GM12878 (cell line): ENCODE measurements at regions not wholly inside any gene's neighbourhood (a gene's known extent, or its start where the extent isn't known, plus 50 kb on each side); places are given as distances from the start of the nearest gene placed in this dataset.

ENCODE experiments used
- ATAC-seq: fragments of 200-7000 bp; cut with Tn5 transposase; 3 replicates; pipeline ENCODE4 v1.9.1; 2020; ENCODE audit warnings: mild to moderate bottlenecking, moderate library complexity
- BruUV-seq: library from RNA; stranded (reverse); fragments of 400-500 nt; replicated peaks from 2 replicates; lab custom pipeline; 2021; lab: Mats Ljungman, UMichigan
- CTCF ChIA-PET: fragments of 300-600 bp; sonication (Branson Sonifier 250); formaldehyde crosslinking; extraction: SDS; loops from one replicate; lab custom pipeline; 2021; ENCODE audit warnings: inconsistent platforms; lab: Yijun Ruan, JAX
- POLR2A ChIA-PET: fragments of 350-600 bp; formaldehyde crosslinking; extraction: SDS; loops from one replicate; lab custom pipeline; 2021; ENCODE audit warnings: inconsistent platforms; lab: Charles Lee
- RAD21 ChIA-PET: fragments of 300-600 bp; sonication (Branson Sonifier 250); formaldehyde crosslinking; loops from one replicate; lab custom pipeline; 2023; ENCODE audit warnings: antibody characterized with exemption; ENCODE audit not compliant: unreplicated experiment; lab: Charles Lee
- SMC1A ChIA-PET: fragments of 300-600 bp; sonication (Branson Sonifier 250); formaldehyde crosslinking; loops from one replicate; lab custom pipeline; 2023; ENCODE audit not compliant: unreplicated experiment, uncharacterized antibody; lab: Charles Lee
- DNase-seq: peaks from one replicate; pipeline ENCODE4 v3.0.0-alpha.2; 2011; ENCODE audit warnings: low read depth, low spot score
- FAIRE-seq: peaks from 3 replicates; lab custom pipeline; 2011; peaks lifted over from hg19 to GRCh38; lab: Jason Lieb, UNC
- H2AFZ ChIP-seq: 2 replicates; pipeline ENCODE4 v1.6.0; 2011; ENCODE audit warnings: low read depth, low read length, control low read depth; ENCODE audit not compliant: control insufficient read depth
- H3K27ac ChIP-seq: 2 replicates; pipeline ENCODE4 v1.5.1; 2011; ENCODE audit warnings: control low read depth; ENCODE audit not compliant: control insufficient read depth, insufficient read depth
- H3K27me3 ChIP-seq, 2 experiments: replicated peaks in 1 of 2; 2 replicates each; pipeline versions ENCODE4 v1.6.0 to v1.6.1; 2011; ENCODE audit warnings: low read length in 1 of 2; ENCODE audit not compliant: control insufficient read depth in 2 of 2, insufficient read depth in 2 of 2
- H3K36me3 ChIP-seq, 2 experiments: 2 replicates each; pipeline ENCODE4 v1.5.1; 2011; ENCODE audit warnings: low read length in 1 of 2; ENCODE audit not compliant: control insufficient read depth in 2 of 2, insufficient read depth in 2 of 2
- H3K4me1 ChIP-seq: 2 replicates; pipeline ENCODE4 v1.6.1; 2011; ENCODE audit warnings: mild to moderate bottlenecking, low read length, moderate library complexity, mixed read lengths; ENCODE audit not compliant: control insufficient read depth, insufficient read depth
- H3K4me2 ChIP-seq: 2 replicates; pipeline ENCODE4 v1.6.0; 2011; ENCODE audit warnings: control low read depth; ENCODE audit not compliant: control insufficient read depth, insufficient read depth
- H3K4me3 ChIP-seq: fragments of 200-600 bp; sonication (generic); 2 replicates; pipeline ENCODE4 v1.5.1; 2016
- H3K79me2 ChIP-seq: 2 replicates; pipeline ENCODE4 v1.6.0; 2011; ENCODE audit warnings: low read length; ENCODE audit not compliant: control insufficient read depth, insufficient read depth
- H3K9ac ChIP-seq: 2 replicates; pipeline ENCODE4 v1.8.0; 2011; ENCODE audit warnings: low read length, control low read depth, mixed read lengths; ENCODE audit not compliant: control insufficient read depth, insufficient read depth
- H3K9me3 ChIP-seq: replicated peaks from 3 replicates; pipeline ENCODE4 v1.5.1; 2011; ENCODE audit warnings: mild to moderate bottlenecking, low read length; ENCODE audit not compliant: control insufficient read depth, insufficient read depth
- H4K20me1 ChIP-seq: 2 replicates; pipeline ENCODE4 v1.6.0; 2011; ENCODE audit not compliant: control insufficient read depth, insufficient read depth
- BACH1 ChIP-seq: fragments of 450-650 bp; IDR thresholded peaks from 2 replicates; pipeline ENCODE4 v1.6.1; 2017; ENCODE audit warnings: mild to moderate bottlenecking, borderline replicate concordance
- BRCA1 ChIP-seq: IDR thresholded peaks from 2 replicates; pipeline ENCODE4 v1.6.1; 2011; ENCODE audit warnings: low read depth, low read length, improper control_type of control experiment
- CREB1 ChIP-seq: IDR thresholded peaks from 2 replicates; pipeline ENCODE4 v1.6.1; 2012; ENCODE audit warnings: low read depth, mild to moderate bottlenecking, inconsistent platforms
- CREM ChIP-seq: IDR thresholded peaks from 2 replicates; pipeline ENCODE4 v1.6.1; 2014; ENCODE audit warnings: antibody characterized with exemption, low read depth
- FOXK2 ChIP-seq: fragments of 450-650 bp; IDR thresholded peaks from 2 replicates; pipeline ENCODE4 v1.6.1; 2017; ENCODE audit warnings: mild to moderate bottlenecking, moderate library complexity
- HDAC2 ChIP-seq: fragments of 200-600 bp; sonication (generic); IDR thresholded peaks from 2 replicates; pipeline ENCODE4 v1.6.1; 2017
- PML ChIP-seq: IDR thresholded peaks from 2 replicates; pipeline ENCODE4 v1.6.1; 2012; ENCODE audit warnings: low read length, inconsistent platforms
- SPI1 ChIP-seq: IDR thresholded peaks from 2 replicates; pipeline ENCODE4 v1.6.1; 2011; ENCODE audit warnings: low read depth, mild to moderate bottlenecking, low read length, moderate library complexity, borderline replicate concordance; ENCODE audit not compliant: insufficient read depth
- SREBF2 ChIP-seq: IDR thresholded peaks from 2 replicates; pipeline ENCODE4 v1.6.1; 2012; ENCODE audit warnings: mild to moderate bottlenecking, low read length
- ZNF24 ChIP-seq: fragments of 450-650 bp; IDR thresholded peaks from 2 replicates; pipeline ENCODE4 v1.6.1; 2017; ENCODE audit warnings: antibody characterized with exemption, mild to moderate bottlenecking
- WGBS: methylation state at CpG from one replicate; pipeline ENCODE4 v1.1.6; 2016; ENCODE audit warnings: low lambda C conversion rate; ENCODE audit not compliant: insufficient replicate concordance, insufficient coverage; ENCODE audit errors: missing lambda C conversion rate; 5-methylcytosine and 5-hydroxymethylcytosine counted together
- in situ Hi-C: fragments of 300-500 bp; cut with MboI; formaldehyde crosslinking; loops from 9 replicates; pipeline ENCODE4 v1.14.3; 2018; ENCODE audit warnings: mixed read lengths
- intact Hi-C: fragments of 100-400 bp; cut with micrococcal nuclease; formaldehyde crosslinking; loops from one replicate; pipeline ENCODE4 v1.14.2; 2022; ENCODE audit not compliant: unreplicated experiment
- TF ChIP-seq, protein P1 (sequence below): fragments of 450-650 bp; IDR thresholded peaks from 2 replicates; pipeline ENCODE4 v1.6.1; 2017; ENCODE audit warnings: mild to moderate bottlenecking
- TF ChIP-seq, protein P2 (sequence below): IDR thresholded peaks from 2 replicates; pipeline ENCODE4 v1.6.1; 2011; ENCODE audit warnings: mild to moderate bottlenecking, low read depth, low read length, moderate library complexity; ENCODE audit not compliant: insufficient replicate concordance
- TF ChIP-seq, protein P3 (sequence below): IDR thresholded peaks from 2 replicates; pipeline ENCODE4 v1.6.1; 2011; ENCODE audit warnings: low read depth, low read length, improper control_type of control experiment, borderline replicate concordance
- TF ChIP-seq, protein P4 (sequence below): IDR thresholded peaks from 2 replicates; pipeline ENCODE4 v1.6.1; 2011; ENCODE audit warnings: borderline replicate concordance, low read depth, mild to moderate bottlenecking, moderate library complexity, low read length; ENCODE audit not compliant: insufficient read depth, poor library complexity, severe bottlenecking
- TF ChIP-seq, protein P5 (sequence below): fragments of 450-650 bp; formaldehyde crosslinking; IDR thresholded peaks from 2 replicates; pipeline ENCODE4 v1.4.0; 2022; ENCODE audit warnings: mild to moderate bottlenecking, moderate library complexity

DNA sequence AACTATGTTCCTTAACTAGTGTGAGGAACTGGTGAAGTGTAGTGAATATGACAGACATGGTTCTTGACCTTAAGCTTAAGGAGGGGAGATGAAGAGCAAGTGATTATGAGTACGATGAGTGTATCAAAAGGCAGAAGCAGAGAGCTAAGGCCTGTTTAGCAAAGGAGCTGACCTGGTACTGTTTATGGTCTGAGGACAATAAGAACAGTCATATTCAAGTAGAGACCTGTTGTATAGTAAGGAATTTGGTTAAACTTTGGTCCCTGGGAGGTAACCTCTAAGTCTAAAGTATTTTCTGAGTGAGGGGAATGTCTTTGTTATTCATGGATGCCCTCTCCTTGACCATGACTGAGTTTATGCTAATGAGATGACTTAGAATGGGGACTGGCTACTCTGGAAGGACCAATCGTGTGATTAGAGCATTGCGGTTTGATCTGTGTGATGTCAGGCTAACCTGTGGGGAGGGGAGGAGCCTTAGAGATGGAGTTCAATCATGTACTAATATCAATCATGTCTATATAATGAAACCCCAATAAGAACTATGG is 389.3 kb downstream of the BMP4 start:
- H3K4me3 ChIP-seq: no peak overlapping the region
- H3K36me3 ChIP-seq: no peaks in the 10 kb centered on the region
- WGBS: 70% methylated on average over 3 of the region's 3 CpGs
- no peaks in the 10 kb centered on the region; the same call in 1 of the 3 replicates for H3K9me3 ChIP-seq
- in situ Hi-C loops (no loop called here), intact Hi-C loops (no loop called here)
- FAIRE-seq: no peak
- SMC1A ChIA-PET: interaction anchor here (1.7 kb wide), 1 partner anchor 45 kb away, joined by 5 read pairs; no protein-coding TSS in a partner anchor
- RAD21 ChIA-PET: interaction anchor here (1.2 kb wide), 1 partner anchor 46 kb away, joined by 3 read pairs; no protein-coding TSS in a partner anchor
- H3K4me2 ChIP-seq: no peak overlapping the region
- no peak overlapping the region for H3K9ac ChIP-seq
- peaks cover 21% of the 10 kb centered on the region for H3K4me1 ChIP-seq
- ATAC-seq: no peak
- TF ChIP-seq CREM (no peak), BACH1 (no peak), SPI1 (no peak), SREBF2 (no peak), PML (no peak), HDAC2 (no peak), CREB1 (no peak), BRCA1 (no peak), FOXK2 (no peak), ZNF24 (no peak)
- TF ChIP-seq, protein P1, sequence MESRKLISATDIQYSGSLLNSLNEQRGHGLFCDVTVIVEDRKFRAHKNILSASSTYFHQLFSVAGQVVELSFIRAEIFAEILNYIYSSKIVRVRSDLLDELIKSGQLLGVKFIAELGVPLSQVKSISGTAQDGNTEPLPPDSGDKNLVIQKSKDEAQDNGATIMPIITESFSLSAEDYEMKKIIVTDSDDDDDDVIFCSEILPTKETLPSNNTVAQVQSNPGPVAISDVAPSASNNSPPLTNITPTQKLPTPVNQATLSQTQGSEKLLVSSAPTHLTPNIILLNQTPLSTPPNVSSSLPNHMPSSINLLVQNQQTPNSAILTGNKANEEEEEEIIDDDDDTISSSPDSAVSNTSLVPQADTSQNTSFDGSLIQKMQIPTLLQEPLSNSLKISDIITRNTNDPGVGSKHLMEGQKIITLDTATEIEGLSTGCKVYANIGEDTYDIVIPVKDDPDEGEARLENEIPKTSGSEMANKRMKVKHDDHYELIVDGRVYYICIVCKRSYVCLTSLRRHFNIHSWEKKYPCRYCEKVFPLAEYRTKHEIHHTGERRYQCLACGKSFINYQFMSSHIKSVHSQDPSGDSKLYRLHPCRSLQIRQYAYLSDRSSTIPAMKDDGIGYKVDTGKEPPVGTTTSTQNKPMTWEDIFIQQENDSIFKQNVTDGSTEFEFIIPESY: no peak
- TF ChIP-seq, protein P2, sequence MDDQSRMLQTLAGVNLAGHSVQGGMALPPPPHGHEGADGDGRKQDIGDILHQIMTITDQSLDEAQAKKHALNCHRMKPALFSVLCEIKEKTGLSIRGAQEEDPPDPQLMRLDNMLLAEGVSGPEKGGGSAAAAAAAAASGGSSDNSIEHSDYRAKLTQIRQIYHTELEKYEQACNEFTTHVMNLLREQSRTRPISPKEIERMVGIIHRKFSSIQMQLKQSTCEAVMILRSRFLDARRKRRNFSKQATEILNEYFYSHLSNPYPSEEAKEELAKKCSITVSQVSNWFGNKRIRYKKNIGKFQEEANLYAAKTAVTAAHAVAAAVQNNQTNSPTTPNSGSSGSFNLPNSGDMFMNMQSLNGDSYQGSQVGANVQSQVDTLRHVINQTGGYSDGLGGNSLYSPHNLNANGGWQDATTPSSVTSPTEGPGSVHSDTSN: no peak
- TF ChIP-seq, protein P3, sequence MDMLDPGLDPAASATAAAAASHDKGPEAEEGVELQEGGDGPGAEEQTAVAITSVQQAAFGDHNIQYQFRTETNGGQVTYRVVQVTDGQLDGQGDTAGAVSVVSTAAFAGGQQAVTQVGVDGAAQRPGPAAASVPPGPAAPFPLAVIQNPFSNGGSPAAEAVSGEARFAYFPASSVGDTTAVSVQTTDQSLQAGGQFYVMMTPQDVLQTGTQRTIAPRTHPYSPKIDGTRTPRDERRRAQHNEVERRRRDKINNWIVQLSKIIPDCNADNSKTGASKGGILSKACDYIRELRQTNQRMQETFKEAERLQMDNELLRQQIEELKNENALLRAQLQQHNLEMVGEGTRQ: no peak
- TF ChIP-seq, protein P4, sequence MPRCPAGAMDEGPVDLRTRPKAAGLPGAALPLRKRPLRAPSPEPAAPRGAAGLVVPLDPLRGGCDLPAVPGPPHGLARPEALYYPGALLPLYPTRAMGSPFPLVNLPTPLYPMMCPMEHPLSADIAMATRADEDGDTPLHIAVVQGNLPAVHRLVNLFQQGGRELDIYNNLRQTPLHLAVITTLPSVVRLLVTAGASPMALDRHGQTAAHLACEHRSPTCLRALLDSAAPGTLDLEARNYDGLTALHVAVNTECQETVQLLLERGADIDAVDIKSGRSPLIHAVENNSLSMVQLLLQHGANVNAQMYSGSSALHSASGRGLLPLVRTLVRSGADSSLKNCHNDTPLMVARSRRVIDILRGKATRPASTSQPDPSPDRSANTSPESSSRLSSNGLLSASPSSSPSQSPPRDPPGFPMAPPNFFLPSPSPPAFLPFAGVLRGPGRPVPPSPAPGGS: no peak
- TF ChIP-seq, protein P5, sequence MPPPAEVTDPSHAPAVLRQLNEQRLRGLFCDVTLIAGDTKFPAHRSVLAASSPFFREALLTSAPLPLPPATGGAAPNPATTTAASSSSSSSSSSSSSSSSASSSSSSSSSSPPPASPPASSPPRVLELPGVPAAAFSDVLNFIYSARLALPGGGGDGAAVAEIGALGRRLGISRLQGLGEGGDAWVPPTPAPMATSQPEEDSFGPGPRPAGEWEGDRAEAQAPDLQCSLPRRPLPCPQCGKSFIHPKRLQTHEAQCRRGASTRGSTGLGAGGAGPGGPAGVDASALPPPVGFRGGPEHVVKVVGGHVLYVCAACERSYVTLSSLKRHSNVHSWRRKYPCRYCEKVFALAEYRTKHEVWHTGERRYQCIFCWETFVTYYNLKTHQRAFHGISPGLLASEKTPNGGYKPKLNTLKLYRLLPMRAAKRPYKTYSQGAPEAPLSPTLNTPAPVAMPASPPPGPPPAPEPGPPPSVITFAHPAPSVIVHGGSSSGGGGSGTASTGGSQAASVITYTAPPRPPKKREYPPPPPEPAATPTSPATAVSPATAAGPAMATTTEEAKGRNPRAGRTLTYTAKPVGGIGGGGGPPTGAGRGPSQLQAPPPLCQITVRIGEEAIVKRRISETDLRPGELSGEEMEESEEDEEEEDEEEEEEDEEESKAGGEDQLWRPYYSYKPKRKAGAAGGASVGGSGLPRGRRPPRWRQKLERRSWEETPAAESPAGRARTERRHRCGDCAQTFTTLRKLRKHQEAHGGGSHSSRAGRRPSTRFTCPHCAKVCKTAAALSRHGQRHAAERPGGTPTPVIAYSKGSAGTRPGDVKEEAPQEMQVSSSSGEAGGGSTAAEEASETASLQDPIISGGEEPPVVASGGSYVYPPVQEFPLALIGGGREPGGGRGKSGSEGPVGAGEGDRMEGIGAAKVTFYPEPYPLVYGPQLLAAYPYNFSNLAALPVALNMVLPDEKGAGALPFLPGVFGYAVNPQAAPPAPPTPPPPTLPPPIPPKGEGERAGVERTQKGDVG: no peak
- no peak for DNase-seq
- no peaks in the 10 kb centered on the region for H3K79me2 ChIP-seq
- CTCF ChIA-PET: interaction anchor here (1.3 kb wide), 1 partner anchor 27 kb away, joined by 4 read pairs; no protein-coding TSS in a partner anchor
- no peaks in the 10 kb centered on the region for H4K20me1 ChIP-seq
- POLR2A ChIA-PET: no interaction called here
- H2AFZ ChIP-seq: no peak overlapping the region
- H3K27ac ChIP-seq: no peak overlapping the region
- BruUV-seq: no TSS peak
- H3K27me3 ChIP-seq: no peaks in the 10 kb centered on the region
